ENCODE measurements at regions not wholly inside any gene's neighbourhood (a gene's known extent, or its start where the extent isn't known, plus 50 kb on each side); places are given as distances from the start of the nearest gene placed in this dataset.

- no peak for TF ChIP-seq CTCF (IDR thresholded peaks at IDR 0.05; ENCODE audit: unreplicated experiment)
- no TSS peak for BruUV-seq (replicated peaks)
- H3K36me3 Mint-ChIP-seq (ENCODE audit: insufficient read depth, unreplicated experiment): no peaks in the 10 kb centered on the region
- H3K9me3 Mint-ChIP-seq (ENCODE audit: low read depth, unreplicated experiment): peaks cover 16% of the 10 kb centered on the region
- intact Hi-C loops (cut with micrococcal nuclease; ENCODE audit: unreplicated experiment): no loop called here
- DNase-seq: peak; percentile 68
- CTCF ChIA-PET: interaction anchor here (1.2 kb wide), 1 partner anchor 10 kb away, joined by 6 read pairs; no protein-coding TSS in a partner anchor
- peaks cover 17% of the 10 kb centered on the region for H3K4me1 Mint-ChIP-seq (ENCODE audit: low read depth, unreplicated experiment)
- no peak overlapping the region for H3K4me3 Mint-ChIP-seq (ENCODE audit: low read depth, unreplicated experiment)
- no peak overlapping the region for H3K27ac Mint-ChIP-seq (ENCODE audit: unreplicated experiment)
- no peaks in the 10 kb centered on the region for H3K27me3 Mint-ChIP-seq (ENCODE audit: unreplicated experiment)
These were observed 148.4 kb upstream of the HMCN1 start for GRCh38 chr1:185585770-185586169.

- Mint-ChIP-seq H3K27me3 (ENCODE audit: unreplicated experiment) (no peaks in the 10 kb centered on the region), H3K27ac (ENCODE audit: unreplicated experiment) (no peak overlapping the region), H3K36me3 (ENCODE audit: insufficient read depth, unreplicated experiment) (no peaks in the 10 kb centered on the region), H3K9me3 (ENCODE audit: low read depth, unreplicated experiment) (peaks cover 22% of the 10 kb centered on the region), H3K4me3 (ENCODE audit: low read depth, unreplicated experiment) (no peak overlapping the region), H3K4me1 (ENCODE audit: low read depth, unreplicated experiment) (peaks cover 28% of the 10 kb centered on the region)
- DNase-seq: no peak
- intact Hi-C loops (cut with micrococcal nuclease; ENCODE audit: unreplicated experiment): no loop called here
- BruUV-seq (replicated peaks): no TSS peak
- TF ChIP-seq CTCF (IDR thresholded peaks at IDR 0.05; ENCODE audit: unreplicated experiment): no peak
- CTCF ChIA-PET: interaction anchor here (1.2 kb wide), 1 partner anchor 9 kb away, joined by 3 read pairs; no protein-coding TSS in a partner anchor
These were observed 152.0 kb upstream of the HMCN1 start for GRCh38 chr1:185581961-185582725.

DNA sequence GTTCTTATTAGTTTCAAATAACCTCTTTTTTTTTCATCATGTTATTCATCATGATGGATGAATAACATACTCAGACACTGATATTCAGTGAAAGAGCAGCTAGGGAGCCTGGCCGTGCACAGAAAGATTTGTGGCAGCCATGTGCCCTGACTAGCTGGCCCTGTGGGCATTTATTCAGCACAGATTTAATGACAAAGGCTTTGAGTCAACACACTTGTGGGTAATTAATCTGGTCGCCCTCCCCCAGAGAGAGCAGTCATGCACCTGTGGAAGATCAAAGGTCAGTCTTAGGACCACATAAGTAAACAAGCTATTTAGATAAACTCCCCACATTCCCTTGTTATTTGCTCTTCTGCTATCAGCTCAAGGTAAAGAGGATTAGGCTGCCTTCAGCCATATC lies 153.2 kb upstream of the HMCN1 start:
- Mint-ChIP-seq H3K4me1 (ENCODE audit: low read depth, unreplicated experiment) (peaks cover 23% of the 10 kb centered on the region), H3K4me3 (ENCODE audit: low read depth, unreplicated experiment) (no peak overlapping the region), H3K27ac (ENCODE audit: unreplicated experiment) (no peak overlapping the region), H3K36me3 (ENCODE audit: insufficient read depth, unreplicated experiment) (no peaks in the 10 kb centered on the region), H3K27me3 (ENCODE audit: unreplicated experiment) (no peaks in the 10 kb centered on the region), H3K9me3 (ENCODE audit: low read depth, unreplicated experiment) (peaks cover 21% of the 10 kb centered on the region)
- no peak for TF ChIP-seq CTCF (IDR thresholded peaks at IDR 0.05; ENCODE audit: unreplicated experiment)
- no TSS peak for BruUV-seq (replicated peaks)
- intact Hi-C loops (cut with micrococcal nuclease; ENCODE audit: unreplicated experiment): no loop called here
- CTCF ChIA-PET: no interaction called here
- DNase-seq: no peak

- H3K36me3 Mint-ChIP-seq (ENCODE audit: insufficient read depth, unreplicated experiment): no peaks in the 10 kb centered on the region
- H3K9me3 Mint-ChIP-seq (ENCODE audit: low read depth, unreplicated experiment): peaks cover 15% of the 10 kb centered on the region
- no peak for TF ChIP-seq CTCF (IDR thresholded peaks at IDR 0.05; ENCODE audit: unreplicated experiment)
- DNase-seq: no peak
- no peak overlapping the region for H3K4me3 Mint-ChIP-seq (ENCODE audit: low read depth, unreplicated experiment)
- peaks cover 27% of the 10 kb centered on the region for H3K4me1 Mint-ChIP-seq (ENCODE audit: low read depth, unreplicated experiment)
- H3K27ac Mint-ChIP-seq (ENCODE audit: unreplicated experiment): no peak overlapping the region
- H3K27me3 Mint-ChIP-seq (ENCODE audit: unreplicated experiment): no peaks in the 10 kb centered on the region
- CTCF ChIA-PET: no interaction called here
- intact Hi-C loops (cut with micrococcal nuclease; ENCODE audit: unreplicated experiment): no loop called here
- no TSS peak for BruUV-seq (replicated peaks)
These were observed 155.9 kb upstream of the HMCN1 start for GRCh38 chr1:185578293-185578692.
